ENCODE measurements at regions not wholly inside any gene's neighbourhood (a gene's known extent, or its start where the extent isn't known, plus 50 kb on each side); places are given as distances from the start of the nearest gene placed in this dataset.
A peak's percentile ranks its signal among the peaks of the same experiment; 100 is the strongest.

GRCh38 chrX:23557070-23557469, 110.2 kb upstream of the PRDX4 start:
- no peak overlapping the region for H3K27ac ChIP-seq (ENCODE audit: extremely low read depth, low read depth, low read length)
- ChIA-PET CTCF (ENCODE audit: low intra/inter-chr PET ratio) (no interaction called here), POLR2A (no interaction called here)
- H3K27me3 ChIP-seq (ENCODE audit: control insufficient read depth in 2 of 2, insufficient read depth in 2 of 2, low read length in 2 of 2): no peaks in the 10 kb centered on the region
- TF ChIP-seq PKNOX1 (IDR thresholded peaks at IDR 0.05): peak; percentile 45
- no peak for TF ChIP-seq ZNF518B (CRISPR knock-in tag; IDR thresholded peaks at IDR 0.05)
- in situ Hi-C loops (cut with MboI) (no loop called here), intact Hi-C loops (cut with micrococcal nuclease) (no loop called here)
- ATAC-seq (no peak), FAIRE-seq (no peak), DNase-seq (ENCODE audit: extremely low read depth in 1 of 4, low spot score in 3 of 4) (peak in 1 of 4 experiments; percentile 1)
- no peaks in the 10 kb centered on the region for H3K79me2 ChIP-seq (ENCODE audit: control insufficient read depth, insufficient read depth, low read length)
- H3K9me3 ChIP-seq (replicated peaks; ENCODE audit: control insufficient read depth, insufficient read depth, low read depth, low read length): no peaks in the 10 kb centered on the region
- H2AFZ ChIP-seq (ENCODE audit: low read depth, low read length): no peak overlapping the region
- no TSS peak for BruUV-seq (replicated peaks)
- H3K4me1 ChIP-seq (replicated peaks in 1 of 2; ENCODE audit: control insufficient read depth in 2 of 2, insufficient read depth in 2 of 2, low read length in 2 of 2): no peaks in the 10 kb centered on the region
- H3K9me1 ChIP-seq (ENCODE audit: control insufficient read depth, insufficient read depth, low read length): no peaks in the 10 kb centered on the region
- H4K20me1 ChIP-seq (replicated peaks; ENCODE audit: control insufficient read depth, insufficient read depth, low read length): no peaks in the 10 kb centered on the region
- H3K36me3 ChIP-seq (ENCODE audit: control insufficient read depth, insufficient read depth, low read length): no peaks in the 10 kb centered on the region
- H3K9ac ChIP-seq (ENCODE audit: insufficient read depth in 1 of 2, low read depth in 2 of 2, low read length in 2 of 2): no peak overlapping the region
- WGBS (ENCODE audit: insufficient coverage, low coverage, missing lambda C conversion rate): 0% methylated on average over 5 of the region's 5 CpGs
- no peak overlapping the region for H3K4me2 ChIP-seq (ENCODE audit: insufficient read depth, low read length)
- no peak overlapping the region for H3K4me3 ChIP-seq

All from K562 (cell line).